IMR-90 (cell line): ENCODE measurements at regions not wholly inside any gene's neighbourhood (a gene's known extent, or its start where the extent isn't known, plus 50 kb on each side); places are given as distances from the start of the nearest gene placed in this dataset.

ENCODE experiments used
- ATAC-seq: fragments of 200-7000 bp; cut with Tn5 transposase; 2 replicates; pipeline ENCODE4 v1.9.1; 2020; ENCODE audit warnings: low read depth, mild to moderate bottlenecking, moderate library complexity
- BruUV-seq: library from RNA; stranded (reverse); fragments of 400-500 nt; replicated peaks from 2 replicates; lab custom pipeline; 2021; lab: Mats Ljungman, UMichigan
- CTCF ChIA-PET: fragments of 300-600 bp; formaldehyde crosslinking; extraction: SDS; loops from one replicate; lab custom pipeline; 2021; ENCODE audit warnings: antibody characterized with exemption; lab: Yijun Ruan, JAX
- POLR2A ChIA-PET: fragments of 300-600 bp; sonication (Branson Sonifier 250); formaldehyde crosslinking; loops from one replicate; lab custom pipeline; 2022; ENCODE audit warnings: antibody characterized with exemption; ENCODE audit not compliant: unreplicated experiment; lab: Charles Lee
- DNase-seq: peaks from one replicate; pipeline ENCODE4 v3.0.0; 2013
- H2AFZ ChIP-seq: replicated peaks from 2 replicates; pipeline ENCODE3; 2013; ENCODE audit warnings: low read length, mild to moderate bottlenecking; ENCODE audit not compliant: poor library complexity
- H2AK5ac ChIP-seq: 2 replicates; pipeline ENCODE4 v1.6.1; 2013; ENCODE audit warnings: low read depth, low read length, inconsistent platforms
- H2AK9ac ChIP-seq: replicated peaks from 2 replicates; pipeline ENCODE3; 2013; ENCODE audit warnings: mild to moderate bottlenecking, low read depth, low read length, moderate library complexity; ENCODE audit not compliant: poor library complexity
- H2BK120ac ChIP-seq: 2 replicates; pipeline ENCODE4 v1.6.1; 2013; ENCODE audit warnings: low read depth, low read length, inconsistent platforms
- H2BK15ac ChIP-seq: 3 replicates; pipeline ENCODE4 v1.6.1; 2013; ENCODE audit warnings: low read depth, low read length, inconsistent platforms
- H2BK20ac ChIP-seq: 2 replicates; pipeline ENCODE4 v1.6.1; 2013; ENCODE audit warnings: low read depth, mild to moderate bottlenecking, inconsistent platforms, low read length, moderate library complexity
- H2BK5ac ChIP-seq: 2 replicates; pipeline ENCODE4 v1.6.1; 2013; ENCODE audit warnings: mild to moderate bottlenecking, low read depth, low read length, inconsistent platforms; ENCODE audit not compliant: poor library complexity, severe bottlenecking
- H3K14ac ChIP-seq: replicated peaks from 2 replicates; pipeline ENCODE4 v1.6.1; 2013; ENCODE audit warnings: low read depth, low read length, inconsistent platforms
- H3K18ac ChIP-seq: 2 replicates; pipeline ENCODE4 v1.6.1; 2013; ENCODE audit warnings: low read depth, low read length, control low read depth
- H3K23ac ChIP-seq: 2 replicates; pipeline ENCODE4 v1.6.1; 2013; ENCODE audit warnings: low read depth, low read length, inconsistent platforms
- H3K27ac ChIP-seq: 2 replicates; pipeline ENCODE4 v1.5.1; 2013; ENCODE audit warnings: mild to moderate bottlenecking, control low read depth, low read length; ENCODE audit not compliant: insufficient read depth
- H3K27me3 ChIP-seq: 2 replicates; pipeline ENCODE4 v1.6.1; 2013; ENCODE audit warnings: low read length; ENCODE audit not compliant: control insufficient read depth, insufficient read depth
- H3K36me3 ChIP-seq: 2 replicates; pipeline ENCODE4 v1.6.1; 2013; ENCODE audit warnings: low read length, mixed read lengths; ENCODE audit not compliant: control insufficient read depth, insufficient read depth
- H3K4ac ChIP-seq: 2 replicates; pipeline ENCODE4 v1.6.1; 2013; ENCODE audit warnings: low read depth, low read length, inconsistent platforms
- H3K4me1 ChIP-seq: 2 replicates; pipeline ENCODE4 v1.6.1; 2013; ENCODE audit warnings: low read length, mixed read lengths; ENCODE audit not compliant: control insufficient read depth, insufficient read depth
- H3K4me2 ChIP-seq: 2 replicates; pipeline ENCODE4 v1.6.1; 2013; ENCODE audit warnings: low read depth, mild to moderate bottlenecking, control low read depth, low read length, moderate library complexity
- H3K4me3 ChIP-seq: 2 replicates; pipeline ENCODE4 v1.5.1; 2013; ENCODE audit warnings: low read depth, mild to moderate bottlenecking, control low read depth, low read length, moderate library complexity; ENCODE audit not compliant: insufficient read depth
- H3K56ac ChIP-seq: 2 replicates; pipeline ENCODE4 v1.6.1; 2013; ENCODE audit warnings: low read length, inconsistent platforms; ENCODE audit not compliant: insufficient read depth; ENCODE audit errors: extremely low read depth
- H3K79me1 ChIP-seq, 2 experiments: 2 replicates each; pipeline ENCODE4 v1.6.1; 2013; ENCODE audit warnings: low read length in 2 of 2, inconsistent platforms in 1 of 2, low read depth in 1 of 2
- H3K9ac ChIP-seq: 2 replicates; pipeline ENCODE4 v1.6.1; 2013; ENCODE audit warnings: low read depth, low read length, control low read depth
- H3K9me1 ChIP-seq: 2 replicates; pipeline ENCODE4 v1.6.1; 2013; ENCODE audit warnings: low read length, inconsistent platforms; ENCODE audit not compliant: insufficient read depth
- H3K9me3 ChIP-seq: 2 replicates; pipeline ENCODE4 v1.6.1; 2013; ENCODE audit warnings: low read length; ENCODE audit not compliant: control insufficient read depth, insufficient read depth
- H4K20me1 ChIP-seq: 2 replicates; pipeline ENCODE4 v1.6.1; 2013; ENCODE audit warnings: low read length, inconsistent platforms; ENCODE audit not compliant: insufficient read depth
- H4K5ac ChIP-seq: 2 replicates; pipeline ENCODE4 v1.6.1; 2013; ENCODE audit warnings: mild to moderate bottlenecking, low read depth, low read length, control low read depth
- H4K8ac ChIP-seq, 2 experiments: 2 replicates each; pipeline ENCODE4 v1.6.1; 2013; ENCODE audit warnings: low read depth in 2 of 2, low read length in 2 of 2, control low read depth in 1 of 2, inconsistent platforms in 1 of 2
- H4K91ac ChIP-seq: 2 replicates; pipeline ENCODE4 v1.6.1; 2013; ENCODE audit warnings: low read depth, low read length, inconsistent platforms; ENCODE audit not compliant: insufficient read depth
- BHLHE40 ChIP-seq: fragments of 150-350 bp; IDR thresholded peaks from 2 replicates; pipeline ENCODE4 v1.6.1; 2016; ENCODE audit warnings: mild to moderate bottlenecking, low read depth, low read length
- CEBPB ChIP-seq: IDR thresholded peaks from 2 replicates; pipeline ENCODE4 v1.6.1; 2012; ENCODE audit warnings: low read depth, low read length, improper control_type of control experiment
- CHD1 ChIP-seq: IDR thresholded peaks from 2 replicates; pipeline ENCODE4 v1.6.1; 2012; ENCODE audit warnings: low read depth, low read length, improper control_type of control experiment
- CTCF ChIP-seq: conservative IDR thresholded peaks from 2 replicates; pipeline ENCODE4 v1.5.1; 2012; ENCODE audit warnings: mild to moderate bottlenecking, low read depth, low read length, improper control_type of control experiment
- ELK1 ChIP-seq: fragments of 150-350 bp; IDR thresholded peaks from 2 replicates; pipeline ENCODE4 v1.6.1; 2016; ENCODE audit warnings: low read depth, mild to moderate bottlenecking, low read length, moderate library complexity, borderline replicate concordance
- FOS ChIP-seq: fragments of 150-350 bp; IDR thresholded peaks from 2 replicates; pipeline ENCODE4 v1.6.1; 2016; ENCODE audit warnings: low read depth, low read length
- MAFK ChIP-seq: IDR thresholded peaks from 2 replicates; pipeline ENCODE4 v1.6.1; 2012; ENCODE audit warnings: low read depth, low read length, improper control_type of control experiment
- MAZ ChIP-seq: IDR thresholded peaks from 2 replicates; pipeline ENCODE4 v1.6.1; 2012; ENCODE audit warnings: low read depth, mild to moderate bottlenecking, low read length, improper control_type of control experiment, moderate library complexity, borderline replicate concordance
- MXI1 ChIP-seq: IDR thresholded peaks from 2 replicates; pipeline ENCODE4 v1.6.1; 2012; ENCODE audit warnings: low read depth, mild to moderate bottlenecking, low read length, moderate library complexity, borderline replicate concordance
- NFE2L2 ChIP-seq: fragments of 150-350 bp; IDR thresholded peaks from 2 replicates; pipeline ENCODE4 v1.6.1; 2016; ENCODE audit warnings: low read depth, mild to moderate bottlenecking, low read length
- POLR2A ChIP-seq: IDR thresholded peaks from 2 replicates; pipeline ENCODE4 v1.6.1; 2012; ENCODE audit warnings: mild to moderate bottlenecking, low read depth, low read length
- RAD21 ChIP-seq: IDR thresholded peaks from 2 replicates; pipeline ENCODE4 v1.6.1; 2012; ENCODE audit warnings: low read length, improper control_type of control experiment
- RCOR1 ChIP-seq: IDR thresholded peaks from 2 replicates; pipeline ENCODE4 v1.6.1; 2012; ENCODE audit warnings: mild to moderate bottlenecking, low read length, improper control_type of control experiment; ENCODE audit not compliant: insufficient replicate concordance
- RFX5 ChIP-seq: IDR thresholded peaks from 2 replicates; pipeline ENCODE4 v1.8.0; 2012; ENCODE audit warnings: low read depth, mild to moderate bottlenecking, low read length, moderate library complexity
- SMC3 ChIP-seq: fragments of 150-350 bp; IDR thresholded peaks from 2 replicates; pipeline ENCODE4 v1.6.1; 2016; ENCODE audit warnings: low read depth, mild to moderate bottlenecking, antibody characterized with exemption, low read length, moderate library complexity
- WGBS, 2 experiments: methylation state at CpG; one replicate each; pipeline versions ENCODE4 v1.1.5 to v1.1.7; 2013; ENCODE audit warnings: missing lambda C conversion rate in 2 of 2; ENCODE audit not compliant: insufficient read length in 1 of 2; ENCODE audit errors: extremely low coverage in 2 of 2; 5-methylcytosine and 5-hydroxymethylcytosine counted together
- dilution Hi-C: fragments of 300-500 bp; cut with HindIII; formaldehyde crosslinking; loops from one replicate; pipeline ENCODE4 v1.14.3; 2018; ENCODE audit warnings: low sequenced_read_pairs; ENCODE audit not compliant: unreplicated experiment
- in situ Hi-C: fragments of 300-500 bp; cut with MboI; formaldehyde crosslinking; loops from 3 replicates; pipeline ENCODE4 v1.14.3; 2019; ENCODE audit warnings: low sequenced_read_pairs, inconsistent platforms, mixed read lengths
- intact Hi-C: fragments of 100-400 bp; cut with micrococcal nuclease; formaldehyde crosslinking; loops from 2 replicates; pipeline ENCODE4 v1.10.0; 2022
- TF ChIP-seq, protein P1 (sequence below): fragments of 150-350 bp; IDR thresholded peaks from 2 replicates; pipeline ENCODE4 v1.6.1; 2017; ENCODE audit warnings: mild to moderate bottlenecking, antibody characterized with exemption, low read length, low read depth

GRCh38 chr5:147963948-147964693 lies 57.8 kb upstream of the C5orf46 start:
- Histone ChIP-seq H3K27ac (no peak overlapping the region), H3K4me2 (no peak overlapping the region), H3K36me3 (no peaks in the 10 kb centered on the region), H3K56ac (no peak overlapping the region), H2BK5ac (no peak overlapping the region), H3K9me3 (no peaks in the 10 kb centered on the region), H2AK9ac (no peak overlapping the region), H2AFZ (no peak overlapping the region), H3K18ac (no peak overlapping the region), H3K27me3 (no peaks in the 10 kb centered on the region), H4K5ac (no peak overlapping the region), H3K79me1 (no peaks in the 10 kb centered on the region), H4K91ac (no peak overlapping the region), H2BK15ac (no peak overlapping the region), H4K8ac (no peak overlapping the region), H3K23ac (no peak overlapping the region), H2AK5ac (no peak overlapping the region), H3K4me1 (no peaks in the 10 kb centered on the region), H4K20me1 (no peaks in the 10 kb centered on the region), H3K4me3 (no peak overlapping the region), H3K9me1 (no peaks in the 10 kb centered on the region), H3K4ac (no peak overlapping the region), H2BK120ac (no peak overlapping the region), H3K14ac (no peak overlapping the region), H3K9ac (no peak overlapping the region), H2BK20ac (no peak overlapping the region)
- WGBS, 2 experiments = 0% methylated on average over 1 of the region's 4 CpGs; no CpG with 5 or more reads in 1 of the 2 experiments
- ChIA-PET CTCF (no interaction called here), POLR2A (no interaction called here)
- TF ChIP-seq POLR2A (no peak), SMC3 (no peak), CTCF (no peak), FOS (no peak), CEBPB (no peak), MXI1 (no peak), RFX5 (no peak), CHD1 (no peak), MAFK (no peak), BHLHE40 (no peak), RCOR1 (no peak), ELK1 (no peak), MAZ (no peak), RAD21 (no peak), NFE2L2 (no peak)
- TF ChIP-seq, protein P1, sequence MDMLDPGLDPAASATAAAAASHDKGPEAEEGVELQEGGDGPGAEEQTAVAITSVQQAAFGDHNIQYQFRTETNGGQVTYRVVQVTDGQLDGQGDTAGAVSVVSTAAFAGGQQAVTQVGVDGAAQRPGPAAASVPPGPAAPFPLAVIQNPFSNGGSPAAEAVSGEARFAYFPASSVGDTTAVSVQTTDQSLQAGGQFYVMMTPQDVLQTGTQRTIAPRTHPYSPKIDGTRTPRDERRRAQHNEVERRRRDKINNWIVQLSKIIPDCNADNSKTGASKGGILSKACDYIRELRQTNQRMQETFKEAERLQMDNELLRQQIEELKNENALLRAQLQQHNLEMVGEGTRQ = no peak
- DNase-seq = no peak
- dilution Hi-C loops (no loop called here), in situ Hi-C loops (no loop called here), intact Hi-C loops (no loop called here)
- BruUV-seq = no TSS peak
- ATAC-seq = no peak
